ENCODE measurements at regions not wholly inside any gene's neighbourhood (a gene's known extent, or its start where the extent isn't known, plus 50 kb on each side); places are given as distances from the start of the nearest gene placed in this dataset.
"Not testable (repeated sequence)": the region's sequence is repeated elsewhere in the genome, so short reads cannot be mapped to it uniquely, and the experiment has no call there.

DNA sequence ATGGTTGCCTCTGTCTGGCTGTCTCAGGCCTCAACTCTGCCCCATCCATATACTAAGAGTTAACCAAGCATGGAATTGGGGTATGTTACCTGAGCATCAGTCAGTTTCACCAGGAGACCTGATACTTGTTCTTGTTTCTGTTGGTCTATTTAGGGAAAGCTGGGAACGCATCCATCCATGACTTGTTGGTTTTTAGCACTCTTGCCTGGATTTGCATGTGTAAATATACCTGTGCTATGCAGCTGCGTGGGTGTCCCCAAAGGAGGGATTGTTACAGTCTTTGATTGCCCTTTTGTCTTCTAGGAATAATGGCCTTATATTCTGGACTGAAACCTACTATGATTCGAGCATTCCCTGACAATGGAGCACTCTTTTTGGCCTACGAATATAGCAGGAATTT is 151.9 kb upstream of the PABPC3 start:
- TF ChIP-seq, protein P1, sequence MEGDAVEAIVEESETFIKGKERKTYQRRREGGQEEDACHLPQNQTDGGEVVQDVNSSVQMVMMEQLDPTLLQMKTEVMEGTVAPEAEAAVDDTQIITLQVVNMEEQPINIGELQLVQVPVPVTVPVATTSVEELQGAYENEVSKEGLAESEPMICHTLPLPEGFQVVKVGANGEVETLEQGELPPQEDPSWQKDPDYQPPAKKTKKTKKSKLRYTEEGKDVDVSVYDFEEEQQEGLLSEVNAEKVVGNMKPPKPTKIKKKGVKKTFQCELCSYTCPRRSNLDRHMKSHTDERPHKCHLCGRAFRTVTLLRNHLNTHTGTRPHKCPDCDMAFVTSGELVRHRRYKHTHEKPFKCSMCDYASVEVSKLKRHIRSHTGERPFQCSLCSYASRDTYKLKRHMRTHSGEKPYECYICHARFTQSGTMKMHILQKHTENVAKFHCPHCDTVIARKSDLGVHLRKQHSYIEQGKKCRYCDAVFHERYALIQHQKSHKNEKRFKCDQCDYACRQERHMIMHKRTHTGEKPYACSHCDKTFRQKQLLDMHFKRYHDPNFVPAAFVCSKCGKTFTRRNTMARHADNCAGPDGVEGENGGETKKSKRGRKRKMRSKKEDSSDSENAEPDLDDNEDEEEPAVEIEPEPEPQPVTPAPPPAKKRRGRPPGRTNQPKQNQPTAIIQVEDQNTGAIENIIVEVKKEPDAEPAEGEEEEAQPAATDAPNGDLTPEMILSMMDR (IDR thresholded peaks at IDR 0.05; ENCODE audit: low read length) = not testable (repeated sequence)
- not testable (repeated sequence) for TF ChIP-seq EZH2 (IDR thresholded peaks at IDR 0.05; ENCODE audit: borderline replicate concordance, low read length)
